ENCODE measurements at regions not wholly inside any gene's neighbourhood (a gene's known extent, or its start where the extent isn't known, plus 50 kb on each side); places are given as distances from the start of the nearest gene placed in this dataset.
"Not testable (repeated sequence)": the region's sequence is repeated elsewhere in the genome, so short reads cannot be mapped to it uniquely, and the experiment has no call there.

GRCh38 chr6:102126488-102126887 is 733.0 kb downstream of the GRIK2 start:
- no peak for DNase-seq

DNA sequence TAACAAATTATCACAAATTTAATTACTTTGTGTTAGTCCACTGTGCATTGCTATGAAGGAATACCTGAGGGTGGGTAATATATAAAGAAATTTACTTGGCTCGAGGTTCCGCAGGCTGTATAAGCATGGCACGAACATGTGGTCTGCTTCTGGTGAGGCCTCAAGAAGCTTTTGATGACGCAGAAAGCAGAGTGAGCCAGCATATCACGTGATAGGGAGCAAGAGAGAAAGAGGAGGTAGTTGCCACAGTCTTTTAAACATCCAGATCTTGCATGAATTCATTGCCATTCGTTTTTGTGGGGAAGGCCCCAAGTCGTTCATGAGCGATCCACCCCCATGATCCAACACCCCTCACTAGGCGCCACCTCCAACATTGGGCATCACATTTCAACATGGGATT is 733.7 kb downstream of the GRIK2 start:
- no peak for DNase-seq

GRCh38 chr6:102137859-102138258 is 744.4 kb downstream of the GRIK2 start:
- no peak for DNase-seq

GRCh38 chr6:102149191-102149590 is 755.7 kb downstream of the GRIK2 start:
- DNase-seq, result no peak

GRCh38 chr6:102150549-102150948 is 757.0 kb downstream of the GRIK2 start:
- DNase-seq, result no peak

DNA sequence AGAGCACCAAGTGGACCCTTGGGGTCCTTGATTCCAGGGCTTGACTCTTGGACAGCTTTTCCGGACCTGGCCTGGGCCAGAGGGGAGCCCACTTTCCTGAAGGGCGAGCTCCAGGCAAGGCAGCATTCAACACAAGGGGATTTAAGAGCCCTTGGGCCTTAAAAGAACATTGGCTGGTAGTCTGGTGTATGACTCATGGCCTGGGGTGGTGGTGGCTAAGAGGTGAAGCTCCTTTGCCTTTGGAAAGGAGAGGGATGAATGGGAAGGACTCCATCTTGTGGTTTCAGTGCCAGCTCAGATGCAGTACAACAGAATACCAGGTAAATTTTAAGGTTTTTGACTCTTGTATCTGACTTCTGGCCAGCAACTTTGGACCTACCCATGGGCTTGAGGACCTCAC is 760.7 kb downstream of the GRIK2 start:
- DNase-seq, result no peak

DNA sequence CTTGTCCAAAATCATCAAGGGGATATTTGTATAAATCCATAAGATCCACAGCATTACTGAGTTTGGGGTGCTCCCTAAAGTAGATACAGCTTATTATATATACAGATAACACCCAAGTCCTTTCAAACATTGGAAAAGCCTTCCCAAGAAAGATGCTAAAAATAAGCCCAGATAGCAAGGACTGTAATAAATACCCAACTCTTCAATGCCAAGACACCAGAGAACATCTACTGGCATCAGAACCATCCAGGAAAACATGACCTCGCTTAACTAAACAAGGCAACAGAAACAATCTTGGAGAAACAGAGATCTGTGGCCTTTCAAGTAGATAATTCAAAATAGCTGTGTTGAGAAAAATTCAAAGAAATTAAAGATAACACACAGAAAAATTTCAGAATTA is 761.4 kb downstream of the GRIK2 start:
- DNase-seq, result no peak

- DNase-seq, result not testable (repeated sequence)
These were observed 776.3 kb downstream of the GRIK2 start for GRCh38 chr6:102169802-102170201.

DNA sequence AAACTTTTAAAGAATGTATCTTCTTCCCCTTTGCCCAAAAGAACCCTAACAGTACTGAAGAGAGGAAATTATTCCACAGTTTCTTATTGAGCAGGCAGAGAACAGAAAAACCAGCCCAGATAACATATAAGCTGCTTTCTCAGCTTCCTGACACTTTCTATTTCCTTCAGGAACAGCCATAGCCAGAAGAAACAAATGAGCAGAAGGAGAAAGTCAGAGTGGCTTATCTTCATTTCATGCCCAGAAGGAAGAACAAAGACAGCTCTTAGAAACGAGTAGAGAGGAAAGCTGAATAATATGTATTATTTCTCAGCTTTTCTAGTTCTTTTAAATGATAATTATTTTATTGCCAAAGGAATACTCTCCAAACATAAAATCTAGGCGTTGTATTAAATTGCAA is 793.7 kb downstream of the GRIK2 start:
- DNase-seq, result no peak

DNA sequence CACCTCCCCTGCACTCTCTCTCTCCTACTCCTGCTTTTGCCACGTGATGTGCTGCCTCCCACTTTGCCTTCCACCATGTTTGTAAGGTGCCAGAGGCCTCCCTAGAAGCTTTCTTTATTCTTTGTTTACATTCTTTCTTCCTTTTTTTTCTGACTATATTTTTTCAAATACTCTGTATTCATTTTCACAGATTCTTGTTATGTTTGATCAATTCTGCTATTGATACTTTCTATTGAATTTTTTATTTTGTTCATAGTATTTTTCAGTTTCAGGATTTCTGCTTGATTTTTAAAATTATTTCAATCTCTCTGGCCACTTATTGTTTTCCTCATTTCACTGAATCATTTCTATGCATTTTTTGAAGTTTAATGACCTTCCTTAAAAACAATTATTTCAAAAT is 801.8 kb downstream of the GRIK2 start:
- no peak for DNase-seq

DNA sequence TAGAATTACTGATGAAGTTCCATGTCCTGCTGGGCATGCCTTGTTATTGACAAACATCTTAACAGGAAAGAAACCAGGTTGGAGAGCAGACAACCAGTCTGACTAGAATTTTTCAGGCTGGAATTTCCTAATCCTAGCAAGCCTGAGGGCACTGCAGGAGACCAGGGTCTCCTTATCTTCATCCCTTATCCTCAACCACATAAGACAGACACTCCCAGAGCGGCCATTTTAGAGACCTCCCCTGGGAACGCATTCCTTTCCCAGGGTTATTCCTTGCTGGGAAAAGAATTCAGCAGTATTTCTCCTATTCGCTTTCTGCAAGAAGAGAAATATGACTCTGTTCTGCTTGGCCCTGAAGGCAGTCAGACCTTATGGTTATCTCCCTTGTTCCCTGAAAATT is 803.7 kb downstream of the GRIK2 start:
- DNase-seq, result no peak

DNA sequence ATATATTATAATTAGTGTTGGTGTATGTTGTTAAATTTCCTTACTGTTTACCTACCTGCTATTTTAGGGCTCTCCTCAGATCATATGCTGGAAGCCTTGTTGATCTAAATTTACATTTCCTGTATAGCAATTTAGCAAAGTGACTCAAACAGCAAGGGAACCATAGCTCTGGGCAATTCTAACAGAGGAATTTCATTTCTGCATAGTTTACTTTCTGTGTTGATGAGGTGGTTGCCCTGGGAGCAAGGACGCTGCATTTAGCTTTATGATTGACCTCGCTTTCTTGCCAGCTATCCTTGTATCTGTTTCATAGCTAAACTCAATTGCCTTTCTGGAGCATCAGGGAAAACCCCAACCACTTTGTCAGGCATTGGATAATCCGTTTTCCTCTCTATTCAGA is 810.8 kb downstream of the GRIK2 start:
- peak; percentile 59 for DNase-seq

DNA sequence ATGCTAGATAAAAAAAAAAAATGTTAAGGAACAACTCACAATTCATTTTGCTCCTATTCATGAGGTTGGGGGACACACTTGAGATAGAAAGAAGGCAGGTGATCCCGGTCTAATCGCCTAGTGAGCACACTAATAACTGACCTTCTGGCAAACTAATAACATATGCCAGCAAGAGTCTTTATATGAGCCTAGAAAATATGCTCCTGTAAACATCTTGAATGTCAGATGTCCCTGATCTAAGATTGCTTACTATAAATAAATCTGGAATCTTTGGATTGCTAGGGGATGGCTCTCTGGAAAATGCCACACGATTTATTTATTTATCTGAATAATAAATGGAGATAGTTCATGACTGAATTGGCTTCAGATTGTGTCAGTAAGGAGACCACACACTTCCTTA is 821.9 kb downstream of the GRIK2 start:
- DNase-seq, result no peak

DNA sequence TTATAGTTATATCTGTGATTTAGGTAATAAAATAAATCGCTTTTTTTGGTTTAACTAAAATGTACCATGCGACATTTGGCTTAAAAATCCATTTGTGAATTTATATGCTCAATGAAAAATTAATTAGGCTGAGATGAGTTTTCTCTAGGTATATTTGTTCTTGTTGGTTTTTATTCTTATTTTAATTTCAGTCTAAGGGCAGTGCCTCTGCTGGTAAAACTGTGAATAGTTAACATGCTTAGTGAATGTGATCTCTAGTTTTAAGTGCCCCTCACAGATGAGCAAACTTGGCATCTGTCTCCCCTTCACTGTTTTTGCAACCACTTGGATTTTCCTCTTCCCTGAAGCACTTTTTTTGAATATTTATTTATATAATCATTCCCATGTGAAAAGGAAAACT is 822.7 kb downstream of the GRIK2 start:
- DNase-seq, result no peak

GRCh38 chr6:102223942-102224341 is 830.4 kb downstream of the GRIK2 start:
- DNase-seq, result no peak

GRCh38 chr6:102229271-102229670 is 835.8 kb downstream of the GRIK2 start:
- no peak for DNase-seq

All from amniotic stem cell (primary cell).